ENCODE measurements at regions not wholly inside any gene's neighbourhood (a gene's known extent, or its start where the extent isn't known, plus 50 kb on each side); places are given as distances from the start of the nearest gene placed in this dataset.

DNA sequence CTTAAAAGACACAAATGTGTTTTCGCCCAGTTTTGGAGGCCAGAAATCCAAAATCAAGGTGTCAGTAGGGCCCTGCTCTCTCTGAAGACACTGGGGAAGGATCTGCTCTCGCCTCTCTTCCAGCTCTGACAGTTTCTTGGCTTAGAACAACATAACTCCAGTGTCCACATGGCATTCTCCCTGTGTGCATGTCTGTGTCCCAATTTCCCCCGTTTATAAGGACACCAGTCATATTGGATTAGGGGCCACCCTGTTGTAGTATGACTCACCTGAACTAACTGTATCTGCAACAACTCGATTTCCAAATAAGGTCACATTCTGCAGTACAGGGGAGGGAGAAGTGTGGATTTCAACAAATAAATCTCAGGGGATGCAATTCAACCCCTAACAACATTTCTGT lies 263.2 kb downstream of the SS18 start:
- H3K4me1 ChIP-seq (ENCODE audit: insufficient read depth) = peaks cover 15% of the 10 kb centered on the region
- no peaks in the 10 kb centered on the region for H3K79me2 ChIP-seq
- H3K9me2 ChIP-seq (replicated peaks; ENCODE audit: insufficient read depth) = no peaks in the 10 kb centered on the region
- H3K36me3 ChIP-seq (replicated peaks; ENCODE audit: insufficient read depth, low read depth) = no peaks in the 10 kb centered on the region
- no peaks in the 10 kb centered on the region for H3K27me3 ChIP-seq
- no peak for DNase-seq (ENCODE audit: low spot score)
- H4K20me1 ChIP-seq (ENCODE audit: insufficient read depth, poor library complexity, severe bottlenecking) = no peaks in the 10 kb centered on the region
- H3K9me3 ChIP-seq (ENCODE audit: low read depth) = no peaks in the 10 kb centered on the region
- 71% methylated on average over 4 of the region's 4 CpGs for WGBS (ENCODE audit: low lambda C conversion rate, missing lambda C conversion rate)
- H3K27ac ChIP-seq = no peak overlapping the region
- no peak overlapping the region for H2AFZ ChIP-seq
- no peak overlapping the region for H3K4me3 ChIP-seq
- no peak for TF ChIP-seq EZH2phosphoT487 (IDR thresholded peaks at IDR 0.05; ENCODE audit: low read depth, severe bottlenecking, unreplicated experiment)
- TF ChIP-seq, protein P1, sequence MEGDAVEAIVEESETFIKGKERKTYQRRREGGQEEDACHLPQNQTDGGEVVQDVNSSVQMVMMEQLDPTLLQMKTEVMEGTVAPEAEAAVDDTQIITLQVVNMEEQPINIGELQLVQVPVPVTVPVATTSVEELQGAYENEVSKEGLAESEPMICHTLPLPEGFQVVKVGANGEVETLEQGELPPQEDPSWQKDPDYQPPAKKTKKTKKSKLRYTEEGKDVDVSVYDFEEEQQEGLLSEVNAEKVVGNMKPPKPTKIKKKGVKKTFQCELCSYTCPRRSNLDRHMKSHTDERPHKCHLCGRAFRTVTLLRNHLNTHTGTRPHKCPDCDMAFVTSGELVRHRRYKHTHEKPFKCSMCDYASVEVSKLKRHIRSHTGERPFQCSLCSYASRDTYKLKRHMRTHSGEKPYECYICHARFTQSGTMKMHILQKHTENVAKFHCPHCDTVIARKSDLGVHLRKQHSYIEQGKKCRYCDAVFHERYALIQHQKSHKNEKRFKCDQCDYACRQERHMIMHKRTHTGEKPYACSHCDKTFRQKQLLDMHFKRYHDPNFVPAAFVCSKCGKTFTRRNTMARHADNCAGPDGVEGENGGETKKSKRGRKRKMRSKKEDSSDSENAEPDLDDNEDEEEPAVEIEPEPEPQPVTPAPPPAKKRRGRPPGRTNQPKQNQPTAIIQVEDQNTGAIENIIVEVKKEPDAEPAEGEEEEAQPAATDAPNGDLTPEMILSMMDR (IDR thresholded peaks at IDR 0.05; ENCODE audit: poor library complexity) = no peak
- no peak for TF ChIP-seq EZH2 (IDR thresholded peaks at IDR 0.05; ENCODE audit: borderline replicate concordance)
- no peak overlapping the region for H3K4me2 ChIP-seq

DNA sequence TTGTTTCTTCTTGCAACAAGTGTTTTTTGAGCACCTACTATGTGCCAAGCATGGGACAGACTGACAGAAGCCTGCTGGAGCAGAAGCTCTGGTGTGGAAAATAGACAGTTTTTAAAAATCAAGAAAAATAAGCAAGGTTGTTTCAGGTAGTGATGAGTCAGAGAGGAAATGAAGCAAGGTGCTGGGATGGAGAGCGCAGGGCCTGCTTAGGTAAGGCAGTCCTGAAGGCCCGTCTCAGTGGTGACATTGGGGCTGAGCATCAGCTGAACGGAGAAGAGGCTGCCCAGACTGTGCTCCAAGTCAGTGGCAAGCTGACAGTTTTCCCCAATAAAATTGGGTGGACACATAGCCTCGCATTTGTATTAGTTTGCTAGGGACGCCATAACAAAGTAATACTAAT lies 263.6 kb downstream of the SS18 start:
- Histone ChIP-seq H3K27ac (no peak overlapping the region), H3K4me3 (no peak overlapping the region), H3K79me2 (no peaks in the 10 kb centered on the region)

DNA sequence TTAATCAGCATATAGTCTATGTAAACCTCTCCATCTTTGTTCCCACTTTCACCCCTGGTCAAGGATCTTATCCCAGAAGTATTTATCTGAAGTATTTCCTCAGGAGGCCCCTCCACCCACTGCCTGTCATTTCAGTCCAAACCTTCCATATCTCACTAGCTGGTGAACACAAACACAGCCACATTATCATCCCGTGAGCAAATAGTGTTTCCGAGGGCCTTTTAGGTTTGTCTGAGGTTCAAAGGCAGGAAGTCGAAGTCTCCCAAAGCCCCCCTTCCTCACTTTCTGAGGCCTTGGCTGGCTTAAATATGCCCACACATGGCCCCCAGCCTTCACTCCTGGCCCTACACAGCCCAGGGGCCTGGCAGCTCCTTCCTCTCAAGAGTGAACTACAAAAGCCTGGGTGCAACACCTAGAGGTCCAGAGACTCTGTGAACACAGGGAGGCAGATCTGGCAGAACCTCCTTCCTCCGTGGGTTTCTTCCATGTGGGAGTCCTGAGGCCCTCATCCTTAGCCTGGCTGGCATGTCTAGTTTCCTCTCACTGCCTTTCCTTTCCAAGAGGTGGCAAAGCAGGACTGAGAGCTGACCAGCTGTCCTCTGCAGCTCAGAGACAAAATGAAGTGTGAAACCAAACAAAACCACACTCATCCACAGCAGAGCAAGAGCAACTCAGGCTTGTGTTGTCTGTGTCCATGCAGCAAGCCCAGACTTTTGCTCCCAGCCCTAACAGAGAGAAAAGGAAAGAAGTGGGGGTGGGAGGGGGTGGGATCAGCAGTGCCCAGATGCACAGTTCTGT lies 264.2 kb downstream of the SS18 start:
- Histone ChIP-seq H3K36me3 (replicated peaks; ENCODE audit: insufficient read depth, low read depth) (no peaks in the 10 kb centered on the region), H3K4me2 (no peak overlapping the region), H3K9me3 (ENCODE audit: low read depth) (no peaks in the 10 kb centered on the region), H3K27me3 (no peaks in the 10 kb centered on the region), H3K79me2 (no peaks in the 10 kb centered on the region), H3K9me2 (replicated peaks; ENCODE audit: insufficient read depth) (no peaks in the 10 kb centered on the region), H3K27ac (no peak overlapping the region), H2AFZ (no peak overlapping the region), H4K20me1 (ENCODE audit: insufficient read depth, poor library complexity, severe bottlenecking) (no peaks in the 10 kb centered on the region), H3K4me1 (ENCODE audit: insufficient read depth) (peaks cover 15% of the 10 kb centered on the region), H3K4me3 (no peak overlapping the region)
- TF ChIP-seq EZH2phosphoT487 (IDR thresholded peaks at IDR 0.05; ENCODE audit: low read depth, severe bottlenecking, unreplicated experiment) (no peak), EZH2 (IDR thresholded peaks at IDR 0.05; ENCODE audit: borderline replicate concordance) (no peak)
- TF ChIP-seq, protein P1 (IDR thresholded peaks at IDR 0.05; ENCODE audit: poor library complexity) = no peak
- WGBS (ENCODE audit: low lambda C conversion rate, missing lambda C conversion rate) = 53% methylated on average over 4 of the region's 4 CpGs
- no peak for DNase-seq (ENCODE audit: low spot score)

More for the DNA sequence above, 263.6 kb downstream of the SS18 start:
- DNase-seq (ENCODE audit: low spot score) = no peak
- Histone ChIP-seq H3K4me2 (no peak overlapping the region), H2AFZ (no peak overlapping the region), H4K20me1 (ENCODE audit: insufficient read depth, poor library complexity, severe bottlenecking) (no peaks in the 10 kb centered on the region), H3K9me3 (ENCODE audit: low read depth) (no peaks in the 10 kb centered on the region), H3K4me1 (ENCODE audit: insufficient read depth) (peaks cover 15% of the 10 kb centered on the region), H3K9me2 (replicated peaks; ENCODE audit: insufficient read depth) (no peaks in the 10 kb centered on the region), H3K36me3 (replicated peaks; ENCODE audit: insufficient read depth, low read depth) (no peaks in the 10 kb centered on the region), H3K27me3 (no peaks in the 10 kb centered on the region)
- TF ChIP-seq EZH2phosphoT487 (IDR thresholded peaks at IDR 0.05; ENCODE audit: low read depth, severe bottlenecking, unreplicated experiment) = no peak
- TF ChIP-seq, protein P1 (IDR thresholded peaks at IDR 0.05; ENCODE audit: poor library complexity) = no peak
- no peak for TF ChIP-seq EZH2 (IDR thresholded peaks at IDR 0.05; ENCODE audit: borderline replicate concordance)
- 87% methylated on average over 5 of the region's 5 CpGs for WGBS (ENCODE audit: low lambda C conversion rate, missing lambda C conversion rate)
